Heart left ventricle (tissue), 16 donors: ENCODE measurements at regions not wholly inside any gene's neighbourhood (a gene's known extent, or its start where the extent isn't known, plus 50 kb on each side); places are given as distances from the start of the nearest gene placed in this dataset.

Source experiments
- ATAC-seq, 4 donors: fragments of 200-7000 bp; cut with Tn5 transposase; one replicate each; pipeline ENCODE4 v1.9.1; 2020 to 2022; ENCODE audit warnings: moderate library complexity in 4 of 4, mild to moderate bottlenecking in 3 of 4, moderate number of reproducible peaks in 1 of 4
- DNase-seq, 5 donors: peaks; one replicate each; pipeline ENCODE4 v3.0.0-alpha.2; 2020
- H3K27ac ChIP-seq, 12 donors: fragments of 200-600 bp; sonication (generic) in 4 of 12; one replicate each; pipeline versions ENCODE4 v1.5.0 to v1.8.0; 2016 to 2022; ENCODE audit warnings: mild to moderate bottlenecking in 2 of 12
- H3K27me3 ChIP-seq, 9 donors: fragments of 200-600 bp; sonication (generic) in 2 of 9; one replicate each; pipeline versions ENCODE4 v1.5.1 to v1.8.0; 2016 to 2022; ENCODE audit warnings: mild to moderate bottlenecking in 3 of 9
- H3K36me3 ChIP-seq, 9 donors: fragments of 200-600 bp; sonication (generic) in 2 of 9; one replicate each; pipeline versions ENCODE4 v1.5.0 to v1.8.0; 2018 to 2022; ENCODE audit warnings: mild to moderate bottlenecking in 2 of 9
- H3K4me1 ChIP-seq, 12 donors: fragments of 200-600 bp; sonication (generic) in 4 of 12; one replicate each; pipeline versions ENCODE4 v1.5.0 to v1.8.0; 2016 to 2022; ENCODE audit warnings: mild to moderate bottlenecking in 3 of 12
- H3K4me3 ChIP-seq, 12 donors: fragments of 200-600 bp; sonication (generic) in 4 of 12; one replicate each; pipeline versions ENCODE4 v1.5.0 to v1.8.0; 2017 to 2022; ENCODE audit warnings: mild to moderate bottlenecking in 9 of 12, moderate library complexity in 4 of 12
- H3K9me3 ChIP-seq, 12 donors: fragments of 200-600 bp; sonication (generic) in 4 of 12; one replicate each; pipeline versions ENCODE4 v1.5.0 to v1.8.0; 2016 to 2022; ENCODE audit warnings: mild to moderate bottlenecking in 1 of 12
- POLR2A ChIP-seq, 2 donors: fragments of 450-650 bp; IDR thresholded peaks; one replicate each; pipeline ENCODE4 v1.6.1; 2017; ENCODE audit warnings: antibody characterized with exemption in 2 of 2, mild to moderate bottlenecking in 2 of 2, moderate library complexity in 2 of 2
- WGBS, 4 donors: extraction: QIAGEN DNeasy Blood & Tissue Kit in 2 of 4; methylation state at CpG; one replicate each; pipeline versions ENCODE4 v1.1.5 to v1.1.7; 2013 to 2018; 5-methylcytosine and 5-hydroxymethylcytosine counted together
- intact Hi-C, 10 donors: fragments of 100-400 bp; cut with DNase I; formaldehyde crosslinking; loops; one replicate each; pipeline versions ENCODE4 v1.11.1 to v1.14.2; 2022
- TF ChIP-seq, protein P1 (sequence below), 12 donors: fragments of 200-600 bp; sonication (generic) in 4 of 12; IDR thresholded peaks; one replicate each; pipeline versions ENCODE4 v1.5.0 to v1.8.0; 2018 to 2022; ENCODE audit warnings: antibody characterized with exemption in 12 of 12, mild to moderate bottlenecking in 5 of 12
- donor health status: ischemic (EF 13 %, LVEDD 7.1; RV severe dilation, severe dysfunction).
- donor health status: healthy with polysubstance abuse.
- donor health status: DM: no; HTN: yes; CAD: no.
- donor health status: DM: no; HTN: no; CAD: no.
- donor health status: ischemic (EF 25% LVEDD 6.9; RV normal size, moderate dysfunction).
- donor health status: ischemic (EF 25% LVEDD 5.7; RV mildly dilated, moderate dysfunction).
- donor health status: healthy.
- donor health status: DM: yes; HTN: yes; CAD: no.
- donor health status: ischemic (EF 35%, LVEDD 5.7; RV mildly dilated, moderate dysfunction).
- donor health status: nonischemic (EF 11% LVEDD 7.7; RV severe dilation, severe dysfunction).
- donor health status: DM: yes; HTN: yes; CAD: no.
- donor health status: PGD.
- donor health status: ischemic (EF 29% LVEDD 5.4; RV normal size, mild dysfunction).
- donor health status: nonischemic (EF 23%, LVEDD 6.1; RV moderate dilation, normal function).

DNA sequence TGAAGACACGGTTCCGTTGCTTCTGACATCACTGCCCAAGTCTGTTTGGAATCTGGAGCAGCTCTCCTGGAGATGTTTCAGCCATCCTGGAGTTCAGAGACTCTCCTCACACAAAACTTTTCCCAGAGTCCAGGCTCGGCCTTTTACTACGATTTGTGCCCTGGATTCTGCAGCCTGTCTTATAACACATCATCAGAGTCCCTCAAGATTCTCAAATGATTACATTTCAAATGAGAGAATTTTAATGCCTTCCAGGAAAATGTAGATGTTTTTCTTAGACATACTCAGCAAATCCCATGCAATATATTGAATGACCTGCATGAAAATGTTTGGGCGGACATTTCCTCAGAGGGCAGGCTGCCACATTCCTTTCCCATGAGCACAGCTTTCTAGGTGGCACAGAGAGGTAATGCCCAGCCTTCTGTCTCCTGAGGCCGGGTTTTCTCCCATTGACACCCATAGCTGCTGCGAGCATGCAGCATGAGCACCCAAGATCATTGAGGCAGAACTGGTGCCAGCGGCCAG is 129.1 kb downstream of the SNX19 start:
- WGBS, 4 donors: 54 to 72% (median 68%) methylated on average over 8 of the region's 8 CpGs
- Histone ChIP-seq H3K4me1 (peaks cover 0 to 37% (median 20%) of the 10 kb centered on the region in 12 donors), H3K27ac (peak overlapping the region in 5 of 12 donors; percentile 1 to 35 (median 26)), H3K4me3 (no peak overlapping the region), H3K9me3 (peaks cover 0 to 18% (median 5%) of the 10 kb centered on the region in 12 donors), H3K27me3 (no peaks in the 10 kb centered on the region), H3K36me3 (no peaks in the 10 kb centered on the region)
- intact Hi-C loops: no loop called here
- peak in 3 of 4 donors; percentile 50 to 61 (median 51) for ATAC-seq
- no peak for TF ChIP-seq POLR2A (IDR thresholded peaks at IDR 0.05)
- TF ChIP-seq, protein P1, sequence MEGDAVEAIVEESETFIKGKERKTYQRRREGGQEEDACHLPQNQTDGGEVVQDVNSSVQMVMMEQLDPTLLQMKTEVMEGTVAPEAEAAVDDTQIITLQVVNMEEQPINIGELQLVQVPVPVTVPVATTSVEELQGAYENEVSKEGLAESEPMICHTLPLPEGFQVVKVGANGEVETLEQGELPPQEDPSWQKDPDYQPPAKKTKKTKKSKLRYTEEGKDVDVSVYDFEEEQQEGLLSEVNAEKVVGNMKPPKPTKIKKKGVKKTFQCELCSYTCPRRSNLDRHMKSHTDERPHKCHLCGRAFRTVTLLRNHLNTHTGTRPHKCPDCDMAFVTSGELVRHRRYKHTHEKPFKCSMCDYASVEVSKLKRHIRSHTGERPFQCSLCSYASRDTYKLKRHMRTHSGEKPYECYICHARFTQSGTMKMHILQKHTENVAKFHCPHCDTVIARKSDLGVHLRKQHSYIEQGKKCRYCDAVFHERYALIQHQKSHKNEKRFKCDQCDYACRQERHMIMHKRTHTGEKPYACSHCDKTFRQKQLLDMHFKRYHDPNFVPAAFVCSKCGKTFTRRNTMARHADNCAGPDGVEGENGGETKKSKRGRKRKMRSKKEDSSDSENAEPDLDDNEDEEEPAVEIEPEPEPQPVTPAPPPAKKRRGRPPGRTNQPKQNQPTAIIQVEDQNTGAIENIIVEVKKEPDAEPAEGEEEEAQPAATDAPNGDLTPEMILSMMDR (IDR thresholded peaks at IDR 0.05): no peak
- peak in 3 of 5 donors; percentile 29 to 43 (median 37) for DNase-seq

DNA sequence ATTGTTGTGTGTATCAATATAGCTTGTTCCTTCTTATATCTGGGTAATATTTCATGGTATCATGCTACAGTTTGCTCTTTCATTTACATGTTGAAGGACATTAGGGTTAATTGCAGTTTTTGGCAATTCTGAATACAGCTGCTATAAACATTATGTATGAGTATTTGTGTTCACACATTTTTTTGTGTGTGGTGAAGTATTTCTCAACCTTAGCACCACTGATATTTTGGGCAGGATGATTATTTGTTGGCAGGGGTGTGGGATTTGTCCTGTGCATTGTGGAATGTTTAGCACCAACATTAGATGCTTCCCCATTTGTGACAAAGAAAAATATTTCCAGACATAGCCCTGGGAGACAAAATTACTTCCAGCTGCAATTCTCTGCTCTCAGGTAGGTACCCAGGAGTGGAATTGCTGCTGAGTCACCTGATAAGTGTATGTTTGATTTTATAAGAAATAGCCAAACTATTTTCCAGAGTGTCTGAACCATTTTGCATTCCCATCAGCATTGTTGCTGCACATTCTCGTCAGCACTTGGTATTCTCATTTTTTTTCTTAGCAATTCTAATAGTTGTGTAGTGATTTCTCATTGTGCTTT is 128.2 kb downstream of the SNX19 start:
- ATAC-seq (no peak), DNase-seq (no peak)
- no peak overlapping the region for H3K27ac ChIP-seq
- intact Hi-C loops: no loop called here
- peaks cover 0 to 18% (median 5%) of the 10 kb centered on the region in 12 donors for H3K9me3 ChIP-seq
- H3K27me3 ChIP-seq: no peaks in the 10 kb centered on the region
- no peaks in the 10 kb centered on the region for H3K36me3 ChIP-seq
- TF ChIP-seq POLR2A (IDR thresholded peaks at IDR 0.05): no peak
- TF ChIP-seq, protein P1 (IDR thresholded peaks at IDR 0.05): no peak
- peaks cover 0 to 28% (median 11%) of the 10 kb centered on the region in 12 donors for H3K4me1 ChIP-seq
- WGBS, 4 donors: 72 to 86% (median 74%) methylated on average over 1 of the region's 1 CpG
- no peak overlapping the region for H3K4me3 ChIP-seq

- Histone ChIP-seq H3K4me1 (peaks cover 0 to 20% (median 7%) of the 10 kb centered on the region in 12 donors), H3K36me3 (no peaks in the 10 kb centered on the region), H3K27ac (no peak overlapping the region), H3K9me3 (peaks cover 0 to 18% (median 5%) of the 10 kb centered on the region in 12 donors), H3K27me3 (no peaks in the 10 kb centered on the region), H3K4me3 (no peak overlapping the region)
- no peak for TF ChIP-seq POLR2A (IDR thresholded peaks at IDR 0.05)
- TF ChIP-seq, protein P1 (IDR thresholded peaks at IDR 0.05): no peak
- ATAC-seq (no peak), DNase-seq (no peak)
- WGBS, 4 donors: 88 to 95% (median 94%) methylated on average over 3 of the region's 3 CpGs
- intact Hi-C loops: no loop called here
Measured at GRCh38 chr11:130789056-130789640, 127.1 kb downstream of the SNX19 start.

- DNase-seq: no peak
- H3K9me3 ChIP-seq: peaks cover 0 to 26% (median 5%) of the 10 kb centered on the region in 12 donors
- H3K27me3 ChIP-seq: no peaks in the 10 kb centered on the region
- H3K4me1 ChIP-seq: peaks cover 0 to 20% (median 7%) of the 10 kb centered on the region in 12 donors
- WGBS, 4 donors: 94 to 98% (median 95%) methylated on average over 2 of the region's 2 CpGs
- no peak overlapping the region for H3K27ac ChIP-seq
- intact Hi-C loops: no loop called here
- no peak overlapping the region for H3K4me3 ChIP-seq
- no peak for ATAC-seq
- H3K36me3 ChIP-seq: no peaks in the 10 kb centered on the region
- no peak for TF ChIP-seq POLR2A (IDR thresholded peaks at IDR 0.05)
- TF ChIP-seq, protein P1 (IDR thresholded peaks at IDR 0.05): no peak
Measured at GRCh38 chr11:130790689-130791088, 125.6 kb downstream of the SNX19 start.
